Amniotic stem cell (primary cell): ENCODE measurements at regions not wholly inside any gene's neighbourhood (a gene's known extent, or its start where the extent isn't known, plus 50 kb on each side); places are given as distances from the start of the nearest gene placed in this dataset.
"Not testable (repeated sequence)": the region's sequence is repeated elsewhere in the genome, so short reads cannot be mapped to it uniquely, and the experiment has no call there.

ENCODE experiments used
- DNase-seq: peaks from one replicate; lab custom pipeline; 2025; lab: John Stamatoyannopoulos, UW

DNA sequence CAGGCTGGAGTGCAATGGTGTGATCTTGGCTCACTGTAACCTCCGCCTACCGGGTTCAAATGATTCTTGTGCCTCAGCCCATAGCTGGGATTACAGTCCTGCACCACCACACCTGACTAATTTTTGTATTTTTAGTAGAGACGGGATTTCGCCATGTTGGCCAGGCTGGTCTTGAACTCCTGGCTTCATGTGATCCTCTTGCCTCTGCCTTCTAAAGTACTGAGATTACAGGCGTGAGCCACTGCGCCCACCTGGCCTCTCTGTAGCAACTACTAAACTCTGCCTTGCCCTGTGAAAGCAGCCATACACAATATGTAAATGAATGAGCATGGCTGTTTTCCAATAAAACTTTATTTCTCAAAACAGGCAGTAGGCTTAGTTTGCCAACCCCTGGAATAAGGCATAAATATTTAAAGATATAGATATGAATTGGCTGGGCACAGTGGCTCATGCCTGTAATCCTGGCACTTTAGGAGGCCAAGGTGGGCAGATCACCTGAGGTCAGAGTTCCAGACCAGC is 127.9 kb upstream of the ZNF217 start:
- not testable (repeated sequence) for DNase-seq

DNA sequence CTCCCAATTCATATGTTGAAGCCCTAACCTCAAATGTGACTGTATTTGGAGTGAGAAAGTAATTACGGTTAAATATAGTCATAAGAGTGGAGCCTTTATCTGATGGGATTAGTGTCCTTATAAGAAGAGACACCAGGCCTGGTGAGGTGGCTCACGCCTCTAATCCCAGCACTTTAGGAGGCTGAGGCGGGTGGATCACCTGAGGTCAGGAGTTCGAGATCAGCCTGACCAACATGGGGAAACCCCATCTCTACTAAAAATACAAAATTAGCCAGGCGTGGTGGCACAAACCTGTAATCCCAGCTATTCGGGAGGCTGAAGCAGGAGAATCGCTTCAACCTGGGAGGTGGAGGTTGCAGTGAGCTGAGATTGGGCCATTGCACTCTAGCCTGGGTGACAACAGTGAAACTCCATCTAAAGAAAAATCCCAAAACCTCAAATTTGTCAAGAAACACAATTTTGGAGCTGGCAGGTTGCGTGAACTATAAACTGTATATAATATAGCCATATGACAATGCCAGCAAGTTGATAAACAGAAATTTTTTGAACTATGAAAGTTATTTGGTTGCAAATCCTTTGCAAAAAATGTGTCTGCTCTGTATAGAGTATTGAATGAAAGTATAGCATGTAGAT is 125.6 kb upstream of the ZNF217 start:
- not testable (repeated sequence) for DNase-seq

DNA sequence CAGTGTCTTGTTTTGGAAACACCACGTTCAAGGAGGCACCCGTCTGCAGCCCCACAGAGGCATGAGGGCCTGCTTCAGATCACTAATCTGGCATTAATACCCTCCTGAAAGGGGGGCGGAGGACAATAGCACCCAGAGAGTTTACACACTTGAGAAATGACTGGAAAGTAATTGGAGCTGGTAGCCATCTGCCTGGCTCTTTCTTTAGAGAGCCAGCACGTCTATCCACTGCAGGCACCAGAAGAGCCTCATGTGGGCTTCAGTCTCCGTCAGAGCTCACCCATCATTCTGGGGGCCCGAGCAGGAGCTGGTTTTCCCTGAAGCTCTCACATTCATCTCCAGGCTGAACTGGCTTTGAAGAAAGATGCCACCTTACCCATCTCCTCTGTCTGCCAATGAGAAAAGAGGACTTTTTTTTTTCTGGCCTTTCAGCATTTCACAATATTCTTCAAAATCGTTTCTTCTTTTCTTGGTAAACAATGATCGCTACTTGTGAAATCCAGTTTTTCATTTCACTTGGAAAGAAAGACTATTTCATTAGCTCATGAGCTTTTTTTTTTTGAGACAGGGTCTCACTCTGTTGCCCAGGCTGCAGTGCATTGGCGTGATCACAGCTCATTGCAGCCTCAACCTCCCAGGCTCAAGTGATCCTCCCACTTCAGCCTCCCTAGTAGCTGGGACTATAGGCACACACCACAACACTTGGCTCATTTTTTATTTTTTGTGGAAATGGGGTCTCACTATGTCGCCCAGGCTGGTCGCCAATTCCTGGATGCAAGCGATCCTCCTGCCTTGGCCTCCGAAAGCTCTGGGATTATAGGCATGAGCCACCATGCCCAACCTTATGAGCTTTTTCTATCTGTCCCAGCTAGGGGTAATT is 124.7 kb upstream of the ZNF217 start:
- no peak for DNase-seq

GRCh38 chr20:53716395-53716794 is 122.8 kb upstream of the ZNF217 start:
- DNase-seq = no peak

DNA sequence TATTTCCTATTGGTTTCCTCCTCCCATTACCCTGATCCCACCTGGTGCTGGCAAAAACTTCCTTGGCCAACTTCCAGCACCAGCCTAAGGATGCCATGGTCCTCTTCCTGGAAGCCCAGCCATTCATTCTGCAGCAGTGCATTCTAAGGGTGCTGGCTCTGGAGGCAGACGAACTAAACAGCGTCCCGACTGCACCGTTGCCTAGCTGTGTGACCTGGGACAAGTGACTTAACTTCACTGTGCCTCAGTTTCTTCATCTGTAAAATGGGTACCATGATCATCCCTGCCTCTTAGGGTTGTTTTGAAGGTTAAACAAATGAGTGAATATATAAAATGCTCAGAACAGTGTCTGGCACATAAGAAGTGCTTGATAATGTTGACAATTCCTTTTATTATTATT is 120.9 kb upstream of the ZNF217 start:
- DNase-seq = no peak

- DNase-seq = no peak
Measured at GRCh38 chr20:53713328-53714056, 119.9 kb upstream of the ZNF217 start.

DNA sequence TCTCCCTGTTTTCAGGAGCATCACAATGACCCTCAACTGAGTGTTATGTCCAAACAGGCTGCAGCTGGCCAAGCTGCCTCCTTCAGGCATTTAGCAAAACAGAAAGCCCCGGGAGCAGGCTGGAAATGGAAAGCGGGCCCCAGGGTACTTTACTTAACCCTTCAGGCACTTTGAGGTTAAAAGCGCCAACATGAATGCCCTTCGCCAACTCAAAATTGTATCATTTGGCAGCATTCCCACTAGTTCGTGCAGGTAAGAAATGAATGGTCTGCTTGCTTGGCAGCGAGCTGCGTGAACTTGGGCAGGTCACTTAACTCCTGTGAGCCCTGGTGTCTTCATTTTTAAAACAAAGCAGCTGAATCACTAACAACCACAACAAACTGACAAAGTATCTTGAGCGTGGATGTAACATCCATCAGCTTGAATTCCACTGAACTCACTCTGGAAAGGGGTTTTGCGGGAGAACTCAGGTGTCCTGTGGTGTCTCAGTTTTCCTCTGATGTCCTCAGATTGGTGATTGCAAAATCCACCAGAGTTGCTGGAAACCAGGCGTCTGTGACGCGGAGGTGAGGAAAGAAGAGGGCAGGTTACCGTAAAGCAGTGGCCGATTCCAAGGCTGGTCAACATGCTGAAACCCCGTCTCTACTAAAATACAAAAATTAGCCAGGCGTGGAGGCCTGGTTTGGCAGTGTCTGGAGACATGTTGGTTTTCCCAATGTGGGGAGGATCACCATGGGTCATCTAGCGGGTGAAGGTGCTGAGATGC is 118.8 kb upstream of the ZNF217 start:
- no peak for DNase-seq

DNA sequence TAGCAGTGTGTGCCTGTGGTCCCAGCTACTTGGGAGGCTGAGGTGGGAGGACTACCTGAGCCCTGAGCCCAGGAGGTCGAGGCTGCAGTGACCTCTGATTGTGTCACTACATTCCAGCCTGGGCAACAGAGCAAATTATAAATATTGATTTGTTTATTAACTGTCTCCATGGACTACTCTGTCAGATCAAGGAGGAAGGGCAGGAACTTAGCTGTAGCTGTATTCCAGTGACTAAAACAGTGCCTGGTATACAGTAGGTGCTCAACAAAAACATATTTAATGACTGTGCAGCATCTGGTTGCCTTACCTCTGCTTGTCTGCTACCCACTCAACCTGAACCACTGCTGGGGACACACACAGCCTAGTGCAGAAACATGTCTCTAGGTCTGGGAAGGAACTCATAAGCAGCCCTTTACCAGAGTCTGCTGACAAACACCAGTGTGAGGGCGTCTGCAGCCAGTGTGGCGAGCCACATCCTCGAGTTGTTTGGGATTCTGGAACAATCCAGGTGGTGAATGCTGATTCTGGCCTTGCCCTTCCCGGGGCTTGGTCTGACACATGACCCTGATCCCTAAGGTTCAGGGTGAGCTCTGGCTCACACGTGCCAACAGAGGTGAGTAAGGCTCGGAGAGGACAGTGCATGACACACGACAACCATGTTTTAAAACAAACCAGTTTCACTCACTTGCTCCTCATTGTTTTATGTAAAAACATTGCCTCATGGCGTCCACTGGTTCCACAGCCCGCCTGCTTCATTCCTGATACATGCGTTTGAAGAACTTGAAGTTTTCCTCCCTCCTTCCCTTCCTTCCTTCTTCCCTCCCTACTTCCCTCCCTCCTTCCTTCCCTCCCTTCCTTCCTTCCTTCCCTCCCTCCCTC is 117.9 kb upstream of the ZNF217 start:
- DNase-seq = no peak

- DNase-seq = no peak
Measured at GRCh38 chr20:53708129-53708968, 114.7 kb upstream of the ZNF217 start.

GRCh38 chr20:53707371-53708055 is 113.9 kb upstream of the ZNF217 start:
- peak; percentile 37 for DNase-seq

- peak; percentile 43 for DNase-seq
Measured at GRCh38 chr20:53706466-53707370, 113.1 kb upstream of the ZNF217 start.

GRCh38 chr20:53706008-53706465 is 112.4 kb upstream of the ZNF217 start:
- no peak for DNase-seq

GRCh38 chr20:53702617-53703016 is 109.0 kb upstream of the ZNF217 start:
- DNase-seq = no peak

DNA sequence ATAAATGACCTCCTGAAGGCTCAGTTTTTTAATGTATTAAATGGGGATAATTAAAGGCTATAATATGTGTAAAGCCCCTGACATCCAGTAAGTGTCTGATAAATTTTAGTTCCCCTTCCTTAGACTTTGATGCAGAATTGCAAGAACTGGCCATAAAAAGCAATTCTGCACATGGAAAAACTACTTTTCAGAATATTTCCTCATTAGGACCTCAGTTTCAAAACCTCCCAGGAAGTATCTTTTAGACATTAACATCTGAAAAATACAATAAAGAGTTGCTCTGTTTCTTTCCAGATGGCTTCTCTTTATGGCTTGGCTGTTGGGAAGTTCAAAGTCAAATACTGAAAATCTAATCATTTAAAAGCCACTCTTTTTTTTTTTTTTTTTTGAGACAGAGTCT is 106.3 kb upstream of the ZNF217 start:
- DNase-seq = no peak

GRCh38 chr20:53699085-53699674 is 105.5 kb upstream of the ZNF217 start:
- no peak for DNase-seq

DNA sequence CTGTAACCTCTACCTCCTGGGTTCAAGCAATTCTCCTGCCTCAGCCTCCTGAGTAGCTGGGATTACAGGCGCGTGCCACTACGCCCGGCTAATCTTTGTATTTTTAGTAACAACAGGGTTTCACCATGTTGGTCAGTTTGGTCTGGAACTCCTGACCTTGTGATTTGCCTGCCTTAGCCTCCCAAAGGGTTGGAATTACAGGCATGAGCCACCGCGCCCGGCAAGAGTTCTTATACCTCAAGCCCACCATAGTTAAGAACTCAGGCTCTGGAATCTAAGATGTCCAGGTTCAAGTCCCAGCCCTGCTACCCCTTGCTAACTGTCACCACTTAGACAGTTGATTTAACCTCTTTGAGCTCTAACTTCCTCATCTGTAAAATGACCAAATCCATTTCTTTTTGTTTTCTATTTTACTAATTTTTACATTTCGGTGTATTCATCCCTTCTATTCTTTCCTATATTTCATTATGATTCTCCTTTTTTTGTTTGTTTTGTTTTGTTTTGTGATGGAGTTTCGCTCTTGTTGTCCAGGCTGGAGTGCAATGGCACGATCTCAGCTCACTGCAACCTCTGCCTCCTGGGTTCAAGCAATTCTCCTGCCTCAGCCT is 104.8 kb upstream of the ZNF217 start:
- DNase-seq = no peak

- no peak for DNase-seq
Measured at GRCh38 chr20:53695797-53696527, 102.3 kb upstream of the ZNF217 start.
